ENCODE measurements at regions not wholly inside any gene's neighbourhood (a gene's known extent, or its start where the extent isn't known, plus 50 kb on each side); places are given as distances from the start of the nearest gene placed in this dataset.

DNA sequence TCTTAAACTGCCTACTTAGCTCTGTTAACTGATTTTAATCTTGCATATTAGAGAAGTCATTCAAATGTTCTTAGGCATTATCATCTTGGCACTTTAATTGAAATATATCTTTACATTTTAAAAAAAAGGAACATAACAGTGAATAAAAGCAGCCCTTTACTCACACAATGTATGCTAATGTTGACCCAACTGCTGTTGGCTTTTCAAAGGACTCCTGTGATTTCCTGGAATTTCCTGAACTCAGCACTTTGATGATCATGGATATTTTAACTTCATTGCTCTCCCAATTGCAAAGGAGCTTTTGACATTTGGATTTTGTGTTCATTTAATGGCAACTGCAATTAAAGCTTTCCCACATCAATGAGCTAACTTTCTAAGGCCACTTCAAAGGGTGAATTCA lies 1230.3 kb downstream of the DIAPH3 start (continued):
- TF ChIP-seq, protein P1, sequence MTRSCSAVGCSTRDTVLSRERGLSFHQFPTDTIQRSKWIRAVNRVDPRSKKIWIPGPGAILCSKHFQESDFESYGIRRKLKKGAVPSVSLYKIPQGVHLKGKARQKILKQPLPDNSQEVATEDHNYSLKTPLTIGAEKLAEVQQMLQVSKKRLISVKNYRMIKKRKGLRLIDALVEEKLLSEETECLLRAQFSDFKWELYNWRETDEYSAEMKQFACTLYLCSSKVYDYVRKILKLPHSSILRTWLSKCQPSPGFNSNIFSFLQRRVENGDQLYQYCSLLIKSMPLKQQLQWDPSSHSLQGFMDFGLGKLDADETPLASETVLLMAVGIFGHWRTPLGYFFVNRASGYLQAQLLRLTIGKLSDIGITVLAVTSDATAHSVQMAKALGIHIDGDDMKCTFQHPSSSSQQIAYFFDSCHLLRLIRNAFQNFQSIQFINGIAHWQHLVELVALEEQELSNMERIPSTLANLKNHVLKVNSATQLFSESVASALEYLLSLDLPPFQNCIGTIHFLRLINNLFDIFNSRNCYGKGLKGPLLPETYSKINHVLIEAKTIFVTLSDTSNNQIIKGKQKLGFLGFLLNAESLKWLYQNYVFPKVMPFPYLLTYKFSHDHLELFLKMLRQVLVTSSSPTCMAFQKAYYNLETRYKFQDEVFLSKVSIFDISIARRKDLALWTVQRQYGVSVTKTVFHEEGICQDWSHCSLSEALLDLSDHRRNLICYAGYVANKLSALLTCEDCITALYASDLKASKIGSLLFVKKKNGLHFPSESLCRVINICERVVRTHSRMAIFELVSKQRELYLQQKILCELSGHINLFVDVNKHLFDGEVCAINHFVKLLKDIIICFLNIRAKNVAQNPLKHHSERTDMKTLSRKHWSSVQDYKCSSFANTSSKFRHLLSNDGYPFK (CRISPR knock-in tag; IDR thresholded peaks at IDR 0.05; ENCODE audit: borderline replicate concordance) = no peak
- no peak for TF ChIP-seq NR2F6 (IDR thresholded peaks at IDR 0.05)
- TF ChIP-seq NR2F6 (CRISPR knock-in tag; IDR thresholded peaks at IDR 0.05) = no peak
- TF ChIP-seq SOX6 (IDR thresholded peaks at IDR 0.05) = no peak
- no peak for TF ChIP-seq SOX6 (CRISPR knock-in tag; IDR thresholded peaks at IDR 0.05)
- TF ChIP-seq POLR2AphosphoS5 (IDR thresholded peaks at IDR 0.05; ENCODE audit: low read depth, low read length) = no peak
- no peak for TF ChIP-seq ZBTB7B (CRISPR knock-in tag; IDR thresholded peaks at IDR 0.05)
- TF ChIP-seq, protein P2, sequence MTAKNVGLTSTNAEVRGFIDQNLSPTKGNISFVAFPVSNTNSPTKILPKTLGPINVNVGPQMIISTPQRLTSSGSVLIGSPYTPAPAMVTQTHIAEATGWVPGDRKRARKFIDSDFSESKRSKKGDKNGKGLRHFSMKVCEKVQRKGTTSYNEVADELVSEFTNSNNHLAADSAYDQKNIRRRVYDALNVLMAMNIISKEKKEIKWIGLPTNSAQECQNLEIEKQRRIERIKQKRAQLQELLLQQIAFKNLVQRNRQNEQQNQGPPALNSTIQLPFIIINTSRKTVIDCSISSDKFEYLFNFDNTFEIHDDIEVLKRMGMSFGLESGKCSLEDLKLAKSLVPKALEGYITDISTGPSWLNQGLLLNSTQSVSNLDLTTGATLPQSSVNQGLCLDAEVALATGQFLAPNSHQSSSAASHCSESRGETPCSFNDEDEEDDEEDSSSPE (CRISPR knock-in tag; IDR thresholded peaks at IDR 0.05) = no peak
- no peak for TF ChIP-seq MAFG (CRISPR knock-in tag; IDR thresholded peaks at IDR 0.05)

DNA sequence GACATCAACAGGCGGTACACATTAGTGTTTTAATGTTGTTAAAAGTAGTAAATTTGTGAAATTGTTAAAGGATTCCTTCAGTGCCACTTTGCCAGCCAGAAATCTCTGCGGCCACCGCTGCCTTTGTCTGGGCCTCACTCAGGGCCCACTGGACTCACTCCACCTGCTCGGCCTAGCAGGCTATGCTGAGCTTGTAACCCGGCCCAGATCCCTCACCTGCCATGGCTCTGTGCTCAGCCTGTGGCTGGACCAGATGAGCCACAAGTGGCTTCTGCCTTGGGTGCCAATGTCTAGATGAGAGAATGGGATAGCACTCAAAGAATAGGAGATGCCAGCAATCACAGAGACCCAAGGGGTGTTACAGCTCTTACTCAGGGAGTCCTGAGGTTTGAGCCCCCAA lies 1228.0 kb downstream of the DIAPH3 start:
- no peak for DNase-seq (ENCODE audit: low spot score)
- Histone ChIP-seq H3K27me3 (ENCODE audit: control insufficient read depth in 1 of 2, insufficient read depth in 2 of 2, low read length in 2 of 2) (no peaks in the 10 kb centered on the region), H3K9ac (ENCODE audit: insufficient read depth, low read depth, low read length) (no peak overlapping the region), H3K4me2 (ENCODE audit: low read depth, low read length) (no peak overlapping the region), H3K4me1 (ENCODE audit: insufficient read depth, low read length) (no peaks in the 10 kb centered on the region), H2AFZ (ENCODE audit: low read length) (no peak overlapping the region), H3K36me3 (replicated peaks in 1 of 2; ENCODE audit: control insufficient read depth in 1 of 2, insufficient read depth in 2 of 2, low read length in 2 of 2) (no peaks in the 10 kb centered on the region), H3K4me3 (replicated peaks in 1 of 3; ENCODE audit: insufficient read depth in 1 of 3, low read depth in 2 of 3, low read length in 3 of 3) (no peak overlapping the region), H3K27ac (ENCODE audit: extremely low read length, insufficient read depth, low read length) (no peak overlapping the region), H4K20me1 (ENCODE audit: insufficient read depth, low read length) (no peaks in the 10 kb centered on the region), H3K79me2 (ENCODE audit: insufficient read depth, low read length) (no peaks in the 10 kb centered on the region), H3K9me3 (ENCODE audit: low read length) (peaks cover 26% of the 10 kb centered on the region)
- ChIA-PET POLR2A (no interaction called here), CTCF (ENCODE audit: low intra/inter-chr PET ratio, low total read pairs) (no interaction called here)
- no peak for FAIRE-seq
- in situ Hi-C loops (cut with HindIII; ENCODE audit: extremely low pct_ligation_motif_present, low pct_unique_long_range_greater_than_20kb) = no loop called here
- BruUV-seq (replicated peaks) = no TSS peak
- ATAC-seq = no peak
- 70% methylated on average over 3 of the region's 5 CpGs for WGBS (ENCODE audit: low lambda C conversion rate)
- intact Hi-C loops (cut with micrococcal nuclease; ENCODE audit: unreplicated experiment) = no loop called here
- TF ChIP-seq MAF1 (CRISPR knock-in tag; IDR thresholded peaks at IDR 0.05; ENCODE audit: borderline replicate concordance) (no peak), ZMAT3 (CRISPR knock-in tag; conservative IDR thresholded peaks at IDR 0.05) (no peak), ATM (IDR thresholded peaks at IDR 0.05; ENCODE audit: borderline replicate concordance) (no peak)
- TF ChIP-seq, protein P3, sequence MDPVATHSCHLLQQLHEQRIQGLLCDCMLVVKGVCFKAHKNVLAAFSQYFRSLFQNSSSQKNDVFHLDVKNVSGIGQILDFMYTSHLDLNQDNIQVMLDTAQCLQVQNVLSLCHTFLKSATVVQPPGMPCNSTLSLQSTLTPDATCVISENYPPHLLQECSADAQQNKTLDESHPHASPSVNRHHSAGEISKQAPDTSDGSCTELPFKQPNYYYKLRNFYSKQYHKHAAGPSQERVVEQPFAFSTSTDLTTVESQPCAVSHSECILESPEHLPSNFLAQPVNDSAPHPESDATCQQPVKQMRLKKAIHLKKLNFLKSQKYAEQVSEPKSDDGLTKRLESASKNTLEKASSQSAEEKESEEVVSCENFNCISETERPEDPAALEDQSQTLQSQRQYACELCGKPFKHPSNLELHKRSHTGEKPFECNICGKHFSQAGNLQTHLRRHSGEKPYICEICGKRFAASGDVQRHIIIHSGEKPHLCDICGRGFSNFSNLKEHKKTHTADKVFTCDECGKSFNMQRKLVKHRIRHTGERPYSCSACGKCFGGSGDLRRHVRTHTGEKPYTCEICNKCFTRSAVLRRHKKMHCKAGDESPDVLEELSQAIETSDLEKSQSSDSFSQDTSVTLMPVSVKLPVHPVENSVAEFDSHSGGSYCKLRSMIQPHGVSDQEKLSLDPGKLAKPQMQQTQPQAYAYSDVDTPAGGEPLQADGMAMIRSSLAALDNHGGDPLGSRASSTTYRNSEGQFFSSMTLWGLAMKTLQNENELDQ (CRISPR knock-in tag; IDR thresholded peaks at IDR 0.05; ENCODE audit: borderline replicate concordance) = no peak
- TF ChIP-seq, protein P4, sequence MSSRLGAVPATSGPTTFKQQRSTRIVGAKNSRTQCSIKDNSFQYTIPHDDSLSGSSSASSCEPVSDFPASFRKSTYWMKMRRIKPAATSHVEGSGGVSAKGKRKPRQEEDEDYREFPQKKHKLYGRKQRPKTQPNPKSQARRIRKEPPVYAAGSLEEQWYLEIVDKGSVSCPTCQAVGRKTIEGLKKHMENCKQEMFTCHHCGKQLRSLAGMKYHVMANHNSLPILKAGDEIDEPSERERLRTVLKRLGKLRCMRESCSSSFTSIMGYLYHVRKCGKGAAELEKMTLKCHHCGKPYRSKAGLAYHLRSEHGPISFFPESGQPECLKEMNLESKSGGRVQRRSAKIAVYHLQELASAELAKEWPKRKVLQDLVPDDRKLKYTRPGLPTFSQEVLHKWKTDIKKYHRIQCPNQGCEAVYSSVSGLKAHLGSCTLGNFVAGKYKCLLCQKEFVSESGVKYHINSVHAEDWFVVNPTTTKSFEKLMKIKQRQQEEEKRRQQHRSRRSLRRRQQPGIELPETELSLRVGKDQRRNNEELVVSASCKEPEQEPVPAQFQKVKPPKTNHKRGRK (CRISPR knock-in tag; IDR thresholded peaks at IDR 0.05) = no peak
- TF ChIP-seq, protein P5, sequence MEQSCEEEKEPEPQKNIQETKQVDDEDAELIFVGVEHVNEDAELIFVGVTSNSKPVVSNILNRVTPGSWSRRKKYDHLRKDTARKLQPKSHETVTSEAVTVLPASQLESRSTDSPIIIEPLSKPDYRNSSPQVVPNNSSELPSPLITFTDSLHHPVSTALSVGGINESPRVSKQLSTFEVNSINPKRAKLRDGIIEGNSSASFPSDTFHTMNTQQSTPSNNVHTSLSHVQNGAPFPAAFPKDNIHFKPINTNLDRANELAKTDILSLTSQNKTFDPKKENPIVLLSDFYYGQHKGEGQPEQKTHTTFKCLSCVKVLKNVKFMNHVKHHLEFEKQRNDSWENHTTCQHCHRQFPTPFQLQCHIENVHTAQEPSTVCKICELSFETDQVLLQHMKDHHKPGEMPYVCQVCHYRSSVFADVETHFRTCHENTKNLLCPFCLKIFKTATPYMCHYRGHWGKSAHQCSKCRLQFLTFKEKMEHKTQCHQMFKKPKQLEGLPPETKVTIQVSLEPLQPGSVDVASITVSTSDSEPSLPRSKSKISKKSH (CRISPR knock-in tag; IDR thresholded peaks at IDR 0.05; ENCODE audit: borderline replicate concordance) = no peak

Measured in HepG2 (cell line).